Aorta (tissue), 5 donors: ENCODE measurements at regions not wholly inside any gene's neighbourhood (a gene's known extent, or its start where the extent isn't known, plus 50 kb on each side); places are given as distances from the start of the nearest gene placed in this dataset.

Source experiments
- ATAC-seq: fragments of 200-7000 bp; cut with Tn5 transposase; one replicate; pipeline ENCODE4 v1.9.1; 2022; ENCODE audit warnings: moderate library complexity; ENCODE audit not compliant: low FRiP score
- DNase-seq, 2 donors: peaks; one replicate each; pipeline ENCODE4 v3.0.0-alpha.2; 2020
- H3K27ac ChIP-seq, 2 donors: one replicate each; pipeline ENCODE4 v1.5.1; 2013; ENCODE audit warnings: low read length in 2 of 2, mild to moderate bottlenecking in 2 of 2, moderate library complexity in 2 of 2, control low read depth in 1 of 2, inconsistent platforms in 1 of 2, low read depth in 1 of 2
- H3K27me3 ChIP-seq, 2 donors: one replicate each; pipeline ENCODE4 v1.6.1; 2013; ENCODE audit warnings: control low read depth in 1 of 2, low read length in 1 of 2, mild to moderate bottlenecking in 1 of 2, moderate library complexity in 1 of 2; ENCODE audit not compliant: insufficient read depth in 2 of 2, control insufficient read depth in 1 of 2
- H3K36me3 ChIP-seq, 2 donors: one replicate each; pipeline ENCODE4 v1.6.1; 2013; ENCODE audit warnings: control low read depth in 1 of 2, low read length in 1 of 2, mild to moderate bottlenecking in 1 of 2; ENCODE audit not compliant: insufficient read depth in 2 of 2, control insufficient read depth in 1 of 2
- H3K4me1 ChIP-seq, 2 donors: one replicate each; pipeline ENCODE4 v1.6.1; 2013; ENCODE audit warnings: low read length in 2 of 2, control low read depth in 1 of 2, mild to moderate bottlenecking in 1 of 2, moderate library complexity in 1 of 2; ENCODE audit not compliant: insufficient read depth in 2 of 2, control insufficient read depth in 1 of 2
- H3K4me3 ChIP-seq, 2 donors: one replicate each; pipeline ENCODE4 v1.5.1; 2013; ENCODE audit warnings: low read length in 2 of 2, control low read depth in 1 of 2, mild to moderate bottlenecking in 1 of 2
- H3K9me3 ChIP-seq: one replicate; pipeline ENCODE4 v1.6.1; 2013; ENCODE audit warnings: mild to moderate bottlenecking, low read length; ENCODE audit not compliant: control insufficient read depth
- WGBS, 2 donors: extraction: QIAGEN DNeasy Blood & Tissue Kit; methylation state at CpG; one replicate each; pipeline ENCODE4 v1.1.7; 2013; 5-methylcytosine and 5-hydroxymethylcytosine counted together
- intact Hi-C, 2 donors: fragments of 100-400 bp; cut with DNase I; formaldehyde crosslinking; loops; one replicate each; pipeline versions ENCODE4 v1.14.2 to v1.15.0; 2022
- donor health status: healthy with polysubstance abuse.
- donor health status: Bipolar disorder and iron deficiency.
- donor health status: DM: no; HTN: no; CAD: no.
- donor health status: DM: no; HTN: no; CAD: no.
- donor health status: DM: yes; HTN: yes; CAD: no.

GRCh38 chr7:34331102-34331501 lies 326.9 kb upstream of the NPSR1 start:
- no peak overlapping the region for H3K4me3 ChIP-seq
- no peaks in the 10 kb centered on the region for H3K4me1 ChIP-seq
- H3K27ac ChIP-seq, result no peak overlapping the region
- DNase-seq (no peak), ATAC-seq (no peak)
- no peaks in the 10 kb centered on the region for H3K36me3 ChIP-seq
- WGBS, 2 donors, result 76 to 81% methylated on average over 2 of the region's 2 CpGs
- peaks cover 2% of the 10 kb centered on the region for H3K9me3 ChIP-seq
- no peaks in the 10 kb centered on the region for H3K27me3 ChIP-seq
- intact Hi-C loops, result no loop called here

GRCh38 chr7:34332006-34332405 lies 326.0 kb upstream of the NPSR1 start:
- Histone ChIP-seq H3K27me3 (no peaks in the 10 kb centered on the region), H3K27ac (no peak overlapping the region), H3K4me3 (no peak overlapping the region), H3K9me3 (peaks cover 2% of the 10 kb centered on the region), H3K4me1 (no peaks in the 10 kb centered on the region), H3K36me3 (no peaks in the 10 kb centered on the region)
- no peak for DNase-seq
- intact Hi-C loops, result no loop called here
- ATAC-seq, result no peak
- 90 to 91% methylated on average over 4 of the region's 4 CpGs for WGBS, 2 donors

- no peaks in the 10 kb centered on the region for H3K27me3 ChIP-seq
- H3K9me3 ChIP-seq, result peaks cover 2% of the 10 kb centered on the region
- H3K27ac ChIP-seq, result no peak overlapping the region
- no peak for ATAC-seq
- intact Hi-C loops, result no loop called here
- WGBS, 2 donors, result 84 to 87% methylated on average over 2 of the region's 2 CpGs
- DNase-seq, result no peak
- no peaks in the 10 kb centered on the region for H3K36me3 ChIP-seq
- no peaks in the 10 kb centered on the region for H3K4me1 ChIP-seq
- H3K4me3 ChIP-seq, result no peak overlapping the region
These were observed 324.8 kb upstream of the NPSR1 start for GRCh38 chr7:34333184-34333583.

GRCh38 chr7:34333925-34334324 lies 324.1 kb upstream of the NPSR1 start:
- DNase-seq (no peak), ATAC-seq (no peak)
- Histone ChIP-seq H3K9me3 (peaks cover 2% of the 10 kb centered on the region), H3K4me3 (no peak overlapping the region), H3K4me1 (no peaks in the 10 kb centered on the region), H3K27ac (no peak overlapping the region), H3K27me3 (no peaks in the 10 kb centered on the region), H3K36me3 (no peaks in the 10 kb centered on the region)
- 71 to 73% methylated on average over 4 of the region's 4 CpGs for WGBS, 2 donors
- intact Hi-C loops, result no loop called here

GRCh38 chr7:34337163-34337562 lies 320.9 kb upstream of the NPSR1 start:
- intact Hi-C loops, result no loop called here
- no peaks in the 10 kb centered on the region for H3K36me3 ChIP-seq
- no peak overlapping the region for H3K27ac ChIP-seq
- H3K4me1 ChIP-seq, result no peaks in the 10 kb centered on the region
- peaks cover 2% of the 10 kb centered on the region for H3K9me3 ChIP-seq
- no peak overlapping the region for H3K4me3 ChIP-seq
- DNase-seq, result no peak
- no peak for ATAC-seq
- 82 to 86% methylated on average over 1 of the region's 1 CpG for WGBS, 2 donors
- H3K27me3 ChIP-seq, result no peaks in the 10 kb centered on the region

- Histone ChIP-seq H3K4me1 (no peaks in the 10 kb centered on the region), H3K9me3 (peaks cover 2% of the 10 kb centered on the region), H3K36me3 (no peaks in the 10 kb centered on the region), H3K27me3 (no peaks in the 10 kb centered on the region), H3K4me3 (no peak overlapping the region), H3K27ac (no peak overlapping the region)
- WGBS, 2 donors, result 65 to 76% methylated on average over 3 of the region's 3 CpGs
- intact Hi-C loops, result no loop called here
- ATAC-seq (no peak), DNase-seq (no peak)
These were observed 319.0 kb upstream of the NPSR1 start for GRCh38 chr7:34338961-34339526.

- no peak overlapping the region for H3K4me3 ChIP-seq
- no peak for DNase-seq
- H3K27ac ChIP-seq, result no peak overlapping the region
- ATAC-seq, result no peak
- H3K9me3 ChIP-seq, result peaks cover 2% of the 10 kb centered on the region
- H3K4me1 ChIP-seq, result no peaks in the 10 kb centered on the region
- no peaks in the 10 kb centered on the region for H3K27me3 ChIP-seq
- WGBS, 2 donors, result 29 to 31% methylated on average over 2 of the region's 2 CpGs
- intact Hi-C loops, result no loop called here
- no peaks in the 10 kb centered on the region for H3K36me3 ChIP-seq
These were observed 316.7 kb upstream of the NPSR1 start for GRCh38 chr7:34341326-34341725.

GRCh38 chr7:34342387-34342786 lies 315.6 kb upstream of the NPSR1 start:
- H3K9me3 ChIP-seq, result peaks cover 2% of the 10 kb centered on the region
- no peak overlapping the region for H3K4me3 ChIP-seq
- ATAC-seq, result no peak
- no peak for DNase-seq
- intact Hi-C loops, result no loop called here
- no peaks in the 10 kb centered on the region for H3K4me1 ChIP-seq
- WGBS, 2 donors, result 90 to 92% methylated on average over 1 of the region's 1 CpG
- no peak overlapping the region for H3K27ac ChIP-seq
- H3K36me3 ChIP-seq, result no peaks in the 10 kb centered on the region
- no peaks in the 10 kb centered on the region for H3K27me3 ChIP-seq

GRCh38 chr7:34343667-34344066 lies 314.4 kb upstream of the NPSR1 start:
- Histone ChIP-seq H3K9me3 (peaks cover 2% of the 10 kb centered on the region), H3K27ac (no peak overlapping the region), H3K4me1 (no peaks in the 10 kb centered on the region), H3K27me3 (no peaks in the 10 kb centered on the region), H3K4me3 (no peak overlapping the region), H3K36me3 (no peaks in the 10 kb centered on the region)
- DNase-seq (no peak), ATAC-seq (no peak)
- intact Hi-C loops, result no loop called here
- 91 to 93% methylated on average over 1 of the region's 1 CpG for WGBS, 2 donors
